ENCODE measurements at regions not wholly inside any gene's neighbourhood (a gene's known extent, or its start where the extent isn't known, plus 50 kb on each side); places are given as distances from the start of the nearest gene placed in this dataset.
"Not testable (repeated sequence)": the region's sequence is repeated elsewhere in the genome, so short reads cannot be mapped to it uniquely, and the experiment has no call there.

GRCh38 chr20:40954521-40955165 is 74.0 kb upstream of the TOP1 start:
- no peaks in the 10 kb centered on the region for H3K27me3 ChIP-seq (ENCODE audit: control insufficient read depth in 4 of 4, insufficient read depth in 4 of 4, low read length in 3 of 4)
- TF ChIP-seq HNF4G (IDR thresholded peaks at IDR 0.05) = no peak
- TF ChIP-seq ZBTB33 (IDR thresholded peaks at IDR 0.05) = no peak
- TF ChIP-seq RAD21 (IDR thresholded peaks at IDR 0.05) = no peak
- TF ChIP-seq TAF1 (conservative IDR thresholded peaks at IDR 0.05) = no peak
- TF ChIP-seq SP1 (IDR thresholded peaks at IDR 0.05) = no peak
- TF ChIP-seq HNF4A (conservative IDR thresholded peaks at IDR 0.05) = no peak
- no peak for TF ChIP-seq RXRA (IDR thresholded peaks at IDR 0.05)
- no peak for TF ChIP-seq CTCF (IDR thresholded peaks at IDR 0.05; ENCODE audit: low read depth, low read length, missing input control)
- no peak for TF ChIP-seq GABPA (IDR thresholded peaks at IDR 0.05 in 1 of 2, conservative IDR thresholded peaks at IDR 0.05 in 1 of 2)
- TF ChIP-seq NR2F2 (IDR thresholded peaks at IDR 0.05) = no peak
- no peak overlapping the region for H3K27ac ChIP-seq (ENCODE audit: low read depth in 1 of 2, low read length in 2 of 2)
- H3K9ac ChIP-seq (ENCODE audit: low read depth in 1 of 2, low read length in 2 of 2) = no peak overlapping the region
- peaks cover 0 to 3% (median 0%) of the 10 kb centered on the region in 4 donors for H3K9me3 ChIP-seq (ENCODE audit: control insufficient read depth in 4 of 4, low read length in 3 of 4)
- H3K4me3 ChIP-seq (ENCODE audit: low read depth in 1 of 3, low read length in 3 of 3) = no peak overlapping the region
- DNase-seq (ENCODE audit: low spot score) = peak; percentile 25
- WGBS = 93% methylated on average over 10 of the region's 10 CpGs
- no peaks in the 10 kb centered on the region for H3K4me1 ChIP-seq (ENCODE audit: control insufficient read depth in 4 of 4, insufficient read depth in 4 of 4, low read length in 3 of 4)
- no peaks in the 10 kb centered on the region for H3K36me3 ChIP-seq (ENCODE audit: control insufficient read depth in 4 of 4, insufficient read depth in 3 of 4, low read depth in 1 of 4, low read length in 3 of 4)

GRCh38 chr20:40955326-40955725 is 73.3 kb upstream of the TOP1 start:
- Histone ChIP-seq H3K36me3 (ENCODE audit: control insufficient read depth in 4 of 4, insufficient read depth in 3 of 4, low read depth in 1 of 4, low read length in 3 of 4) (no peaks in the 10 kb centered on the region), H3K4me3 (ENCODE audit: low read depth in 1 of 3, low read length in 3 of 3) (no peak overlapping the region), H3K27ac (ENCODE audit: low read depth in 1 of 2, low read length in 2 of 2) (no peak overlapping the region), H3K9ac (ENCODE audit: low read depth in 1 of 2, low read length in 2 of 2) (no peak overlapping the region), H3K4me1 (ENCODE audit: control insufficient read depth in 4 of 4, insufficient read depth in 4 of 4, low read length in 3 of 4) (no peaks in the 10 kb centered on the region), H3K9me3 (ENCODE audit: control insufficient read depth in 4 of 4, low read length in 3 of 4) (peaks cover 0 to 3% (median 0%) of the 10 kb centered on the region in 4 donors), H3K27me3 (ENCODE audit: control insufficient read depth in 4 of 4, insufficient read depth in 4 of 4, low read length in 3 of 4) (no peaks in the 10 kb centered on the region)
- WGBS = 97% methylated on average over 2 of the region's 2 CpGs
- DNase-seq (ENCODE audit: low spot score) = peak; percentile 4
- TF ChIP-seq REST (IDR thresholded peaks at IDR 0.05) = no peak
- TF ChIP-seq SP1 (IDR thresholded peaks at IDR 0.05) = no peak
- no peak for TF ChIP-seq JUND (IDR thresholded peaks at IDR 0.05)
- TF ChIP-seq ATF3 (IDR thresholded peaks at IDR 0.05) = no peak
- no peak for TF ChIP-seq NR2F2 (IDR thresholded peaks at IDR 0.05)
- TF ChIP-seq RXRA (IDR thresholded peaks at IDR 0.05) = no peak
- TF ChIP-seq HNF4A (conservative IDR thresholded peaks at IDR 0.05) = no peak
- no peak for TF ChIP-seq FOXA1 (IDR thresholded peaks at IDR 0.05)
- TF ChIP-seq CTCF (IDR thresholded peaks at IDR 0.05; ENCODE audit: low read depth, low read length, missing input control) = no peak

- not testable (repeated sequence) for H3K9ac ChIP-seq (ENCODE audit: low read depth in 1 of 2, low read length in 2 of 2); H3K36me3 ChIP-seq (ENCODE audit: control insufficient read depth in 4 of 4, insufficient read depth in 3 of 4, low read depth in 1 of 4, low read length in 3 of 4); H3K4me1 ChIP-seq (ENCODE audit: control insufficient read depth in 4 of 4, insufficient read depth in 4 of 4, low read length in 3 of 4); H3K4me3 ChIP-seq (ENCODE audit: low read depth in 1 of 3, low read length in 3 of 3); H3K27ac ChIP-seq (ENCODE audit: low read depth in 1 of 2, low read length in 2 of 2); H3K9me3 ChIP-seq (ENCODE audit: control insufficient read depth in 4 of 4, low read length in 3 of 4); H3K27me3 ChIP-seq (ENCODE audit: control insufficient read depth in 4 of 4, insufficient read depth in 4 of 4, low read length in 3 of 4)
- DNase-seq (ENCODE audit: low spot score) = peak; percentile 22
- WGBS = 64% methylated on average over 8 of the region's 8 CpGs
Observed at GRCh38 chr20:40955826-40956225, 72.8 kb upstream of the TOP1 start.
